ENCODE measurements at regions not wholly inside any gene's neighbourhood (a gene's known extent, or its start where the extent isn't known, plus 50 kb on each side); places are given as distances from the start of the nearest gene placed in this dataset.
A peak's percentile ranks its signal among the peaks of the same experiment; 100 is the strongest.
"Not testable (repeated sequence)": the region's sequence is repeated elsewhere in the genome, so short reads cannot be mapped to it uniquely, and the experiment has no call there.

- TF ChIP-seq CTCF (IDR thresholded peaks at IDR 0.05) = no peak
- Mint-ChIP-seq H3K27me3 (ENCODE audit: low read depth, poor library complexity) (peaks cover 3% of the 10 kb centered on the region), H3K4me3 (no peak overlapping the region), H3K27ac (no peak overlapping the region), H3K4me1 (peaks cover 38% of the 10 kb centered on the region), H3K36me3 (ENCODE audit: low read depth) (peaks cover 58% of the 10 kb centered on the region), H3K9me3 (peaks cover 81% of the 10 kb centered on the region)
- DNase-seq = no peak
Measured at GRCh38 chr21:15449556-15449955, 280.2 kb upstream of the USP25 start.

- Mint-ChIP-seq H3K36me3 (ENCODE audit: low read depth) (peaks cover 46% of the 10 kb centered on the region), H3K27me3 (ENCODE audit: low read depth, poor library complexity) (no peaks in the 10 kb centered on the region)
- TF ChIP-seq CTCF (IDR thresholded peaks at IDR 0.05) = no peak
Measured at GRCh38 chr21:15453261-15453660, 276.5 kb upstream of the USP25 start.

GRCh38 chr21:15453785-15454184 is 276.0 kb upstream of the USP25 start:
- H3K36me3 Mint-ChIP-seq (ENCODE audit: low read depth) = peaks cover 41% of the 10 kb centered on the region
- H3K4me3 Mint-ChIP-seq = not testable (repeated sequence)

More at GRCh38 chr21:15453261-15453660, 276.5 kb upstream of the USP25 start:
- peaks cover 23% of the 10 kb centered on the region for H3K4me1 Mint-ChIP-seq
- H3K27ac Mint-ChIP-seq = peak overlapping the region; percentile 37
- peaks cover 63% of the 10 kb centered on the region for H3K9me3 Mint-ChIP-seq
- no peak for DNase-seq
- no peak overlapping the region for H3K4me3 Mint-ChIP-seq

GRCh38 chr21:15454931-15455330 is 274.9 kb upstream of the USP25 start:
- H3K4me3 Mint-ChIP-seq; H3K27me3 Mint-ChIP-seq (ENCODE audit: low read depth, poor library complexity); DNase-seq; H3K27ac Mint-ChIP-seq: not testable (repeated sequence)
- Mint-ChIP-seq H3K4me1 (peaks cover 28% of the 10 kb centered on the region), H3K36me3 (ENCODE audit: low read depth) (peaks cover 31% of the 10 kb centered on the region), H3K9me3 (peaks cover 47% of the 10 kb centered on the region)

More at GRCh38 chr21:15453785-15454184, 276.0 kb upstream of the USP25 start:
- DNase-seq; H3K27me3 Mint-ChIP-seq (ENCODE audit: low read depth, poor library complexity): not testable (repeated sequence)
- peak overlapping the region; percentile 37 for H3K27ac Mint-ChIP-seq
- peaks cover 58% of the 10 kb centered on the region for H3K9me3 Mint-ChIP-seq
- peaks cover 23% of the 10 kb centered on the region for H3K4me1 Mint-ChIP-seq

GRCh38 chr21:15455819-15456462 is 273.8 kb upstream of the USP25 start:
- Mint-ChIP-seq H3K27ac (no peak overlapping the region), H3K27me3 (ENCODE audit: low read depth, poor library complexity) (no peaks in the 10 kb centered on the region), H3K4me3 (no peak overlapping the region), H3K36me3 (ENCODE audit: low read depth) (peaks cover 31% of the 10 kb centered on the region), H3K4me1 (peaks cover 33% of the 10 kb centered on the region), H3K9me3 (peaks cover 37% of the 10 kb centered on the region)
- no peak for TF ChIP-seq CTCF (IDR thresholded peaks at IDR 0.05)
- no peak for DNase-seq

GRCh38 chr21:15457965-15458364 is 271.8 kb upstream of the USP25 start:
- TF ChIP-seq CTCF (IDR thresholded peaks at IDR 0.05) = no peak
- Mint-ChIP-seq H3K4me3 (no peak overlapping the region), H3K27me3 (ENCODE audit: low read depth, poor library complexity) (no peaks in the 10 kb centered on the region), H3K27ac (no peak overlapping the region), H3K36me3 (ENCODE audit: low read depth) (peaks cover 15% of the 10 kb centered on the region), H3K4me1 (peaks cover 39% of the 10 kb centered on the region), H3K9me3 (peaks cover 22% of the 10 kb centered on the region)
- DNase-seq = no peak

GRCh38 chr21:15462092-15462491 is 267.7 kb upstream of the USP25 start:
- H3K36me3 Mint-ChIP-seq (ENCODE audit: low read depth) = no peaks in the 10 kb centered on the region
- peak overlapping the region; percentile 79 for H3K27ac Mint-ChIP-seq
- H3K4me1 Mint-ChIP-seq = peaks cover 29% of the 10 kb centered on the region
- H3K27me3 Mint-ChIP-seq (ENCODE audit: low read depth, poor library complexity) = no peaks in the 10 kb centered on the region
- H3K4me3 Mint-ChIP-seq = no peak overlapping the region
- DNase-seq = no peak
- peaks cover 23% of the 10 kb centered on the region for H3K9me3 Mint-ChIP-seq
- no peak for TF ChIP-seq CTCF (IDR thresholded peaks at IDR 0.05)

All from nephron progenitor cell (in vitro differentiated cells).